ENCODE measurements at regions not wholly inside any gene's neighbourhood (a gene's known extent, or its start where the extent isn't known, plus 50 kb on each side); places are given as distances from the start of the nearest gene placed in this dataset.

GRCh38 chr16:16904601-16905000 lies 525.7 kb downstream of the NPIPA7 start:
- H3K36me3 ChIP-seq (ENCODE audit: control insufficient read depth, insufficient read depth, low read length), result no peaks in the 10 kb centered on the region
- H3K9me3 ChIP-seq (ENCODE audit: control insufficient read depth, insufficient read depth, low read depth, low read length), result no peaks in the 10 kb centered on the region
- no peak overlapping the region for H2AFZ ChIP-seq (ENCODE audit: low read length)
- H3K4me2 ChIP-seq (ENCODE audit: extremely low read depth, insufficient read depth, low read length), result no peak overlapping the region
- H3K4me1 ChIP-seq (ENCODE audit: control insufficient read depth, extremely low read depth, insufficient read depth, low read length), result no peaks in the 10 kb centered on the region
- H4K20me1 ChIP-seq (ENCODE audit: control insufficient read depth, extremely low read depth, insufficient read depth, low read length), result no peaks in the 10 kb centered on the region
- no peak overlapping the region for H3K4me3 ChIP-seq (replicated peaks in 1 of 4; ENCODE audit: control extremely low read depth in 1 of 4, insufficient read depth in 1 of 4, low read depth in 3 of 4, low read length in 4 of 4)
- TF ChIP-seq CTCF (conservative IDR thresholded peaks at IDR 0.05 in 1 of 2, IDR thresholded peaks at IDR 0.05 in 1 of 2; ENCODE audit: low read depth in 1 of 2, low read length in 2 of 2) (no peak), EZH2 (IDR thresholded peaks at IDR 0.05; ENCODE audit: low read length, missing control alignments) (no peak)
- no peak overlapping the region for H3K9ac ChIP-seq (ENCODE audit: insufficient read depth, low read length)
- no peaks in the 10 kb centered on the region for H3K79me2 ChIP-seq (ENCODE audit: control insufficient read depth, insufficient read depth, low read length)
- H3K27me3 ChIP-seq (ENCODE audit: control insufficient read depth, insufficient read depth, low read length), result no peaks in the 10 kb centered on the region
- DNase-seq (ENCODE audit: low read depth in 2 of 2), result no peak
- H3K27ac ChIP-seq (ENCODE audit: insufficient read depth, low read length), result no peak overlapping the region

GRCh38 chr16:16905850-16906249 lies 526.9 kb downstream of the NPIPA7 start:
- Histone ChIP-seq H3K9me3 (ENCODE audit: control insufficient read depth, insufficient read depth, low read depth, low read length) (no peaks in the 10 kb centered on the region), H3K36me3 (ENCODE audit: control insufficient read depth, insufficient read depth, low read length) (no peaks in the 10 kb centered on the region), H3K27me3 (ENCODE audit: control insufficient read depth, insufficient read depth, low read length) (no peaks in the 10 kb centered on the region), H4K20me1 (ENCODE audit: control insufficient read depth, extremely low read depth, insufficient read depth, low read length) (no peaks in the 10 kb centered on the region), H3K4me1 (ENCODE audit: control insufficient read depth, extremely low read depth, insufficient read depth, low read length) (no peaks in the 10 kb centered on the region), H3K27ac (ENCODE audit: insufficient read depth, low read length) (no peak overlapping the region), H3K9ac (ENCODE audit: insufficient read depth, low read length) (no peak overlapping the region), H2AFZ (ENCODE audit: low read length) (no peak overlapping the region), H3K4me3 (replicated peaks in 1 of 4; ENCODE audit: control extremely low read depth in 1 of 4, insufficient read depth in 1 of 4, low read depth in 3 of 4, low read length in 4 of 4) (no peak overlapping the region), H3K79me2 (ENCODE audit: control insufficient read depth, insufficient read depth, low read length) (no peaks in the 10 kb centered on the region), H3K4me2 (ENCODE audit: extremely low read depth, insufficient read depth, low read length) (no peak overlapping the region)
- DNase-seq (ENCODE audit: low read depth in 2 of 2), result no peak
- TF ChIP-seq EZH2 (IDR thresholded peaks at IDR 0.05; ENCODE audit: low read length, missing control alignments) (no peak), CTCF (conservative IDR thresholded peaks at IDR 0.05 in 1 of 2, IDR thresholded peaks at IDR 0.05 in 1 of 2; ENCODE audit: low read depth in 1 of 2, low read length in 2 of 2) (no peak)

GRCh38 chr16:16907089-16907488 lies 528.1 kb downstream of the NPIPA7 start:
- Histone ChIP-seq H4K20me1 (ENCODE audit: control insufficient read depth, extremely low read depth, insufficient read depth, low read length) (no peaks in the 10 kb centered on the region), H3K79me2 (ENCODE audit: control insufficient read depth, insufficient read depth, low read length) (no peaks in the 10 kb centered on the region), H3K4me1 (ENCODE audit: control insufficient read depth, extremely low read depth, insufficient read depth, low read length) (no peaks in the 10 kb centered on the region), H3K4me2 (ENCODE audit: extremely low read depth, insufficient read depth, low read length) (no peak overlapping the region), H3K9ac (ENCODE audit: insufficient read depth, low read length) (no peak overlapping the region), H2AFZ (ENCODE audit: low read length) (no peak overlapping the region), H3K9me3 (ENCODE audit: control insufficient read depth, insufficient read depth, low read depth, low read length) (no peaks in the 10 kb centered on the region), H3K27ac (ENCODE audit: insufficient read depth, low read length) (no peak overlapping the region), H3K27me3 (ENCODE audit: control insufficient read depth, insufficient read depth, low read length) (no peaks in the 10 kb centered on the region), H3K36me3 (ENCODE audit: control insufficient read depth, insufficient read depth, low read length) (no peaks in the 10 kb centered on the region), H3K4me3 (replicated peaks in 1 of 4; ENCODE audit: control extremely low read depth in 1 of 4, insufficient read depth in 1 of 4, low read depth in 3 of 4, low read length in 4 of 4) (no peak overlapping the region)
- TF ChIP-seq CTCF (conservative IDR thresholded peaks at IDR 0.05 in 1 of 2, IDR thresholded peaks at IDR 0.05 in 1 of 2; ENCODE audit: low read depth in 1 of 2, low read length in 2 of 2) (no peak), EZH2 (IDR thresholded peaks at IDR 0.05; ENCODE audit: low read length, missing control alignments) (no peak)
- no peak for DNase-seq (ENCODE audit: low read depth in 2 of 2)
